ENCODE measurements at regions not wholly inside any gene's neighbourhood (a gene's known extent, or its start where the extent isn't known, plus 50 kb on each side); places are given as distances from the start of the nearest gene placed in this dataset.

DNA sequence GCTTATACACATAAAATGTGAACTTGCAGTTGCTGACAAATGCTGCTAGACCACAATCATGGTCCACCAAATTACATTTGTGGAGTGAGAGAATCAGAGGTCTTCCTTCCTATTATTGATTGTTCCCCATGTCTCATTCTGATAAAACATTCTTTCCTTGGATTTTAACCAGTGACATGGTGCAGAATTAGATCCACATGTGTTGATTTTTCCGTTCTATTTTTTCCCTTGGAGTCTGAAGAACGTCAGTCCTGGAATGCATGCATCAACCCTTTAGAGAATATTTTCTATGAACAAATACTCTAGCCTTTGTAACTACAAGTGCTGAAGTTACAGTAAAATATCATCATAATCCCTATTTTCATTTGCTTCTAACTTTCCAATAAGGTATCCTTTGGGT, 170.7 kb upstream of the SPRY4 start:
- Mint-ChIP-seq H3K36me3 (ENCODE audit: low read depth) (no peaks in the 10 kb centered on the region), H3K27ac (no peak overlapping the region), H3K4me1 (no peaks in the 10 kb centered on the region), H3K4me3 (no peak overlapping the region), H3K9me3 (no peaks in the 10 kb centered on the region), H3K27me3 (no peaks in the 10 kb centered on the region)
- no peak for ATAC-seq (replicated peaks)

DNA sequence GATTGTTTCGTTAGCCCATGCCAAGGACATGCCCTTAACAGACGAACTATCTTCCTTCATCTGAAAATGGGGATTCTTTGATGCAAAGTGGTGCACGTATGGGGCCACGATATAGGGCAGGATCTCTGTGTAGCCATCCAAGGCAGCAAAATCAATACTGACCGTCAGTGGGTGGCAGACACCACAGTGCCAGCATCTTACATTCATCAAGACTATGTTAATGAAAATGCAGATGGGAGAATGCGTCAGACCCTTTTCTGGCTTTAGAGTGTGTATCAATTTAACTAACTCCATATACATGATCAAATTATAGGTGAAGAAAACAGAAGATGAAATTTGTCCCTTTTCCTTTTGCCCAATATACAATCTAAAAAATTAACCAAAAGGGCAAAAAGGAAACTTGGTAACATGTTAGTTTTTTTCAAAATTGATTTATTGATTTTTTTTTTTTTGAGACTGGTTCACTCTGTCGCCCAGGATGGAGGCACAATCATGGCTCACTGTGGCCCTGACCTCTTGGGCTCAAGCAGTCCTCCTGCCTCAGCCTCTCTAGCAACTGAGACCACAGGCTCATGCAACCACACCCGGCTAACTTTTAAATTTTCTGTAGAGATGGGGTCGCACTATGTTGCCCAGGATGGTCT, 169.2 kb upstream of the SPRY4 start:
- Mint-ChIP-seq H3K4me3 (no peak overlapping the region), H3K27ac (no peak overlapping the region)
- ATAC-seq (replicated peaks): no peak

DNA sequence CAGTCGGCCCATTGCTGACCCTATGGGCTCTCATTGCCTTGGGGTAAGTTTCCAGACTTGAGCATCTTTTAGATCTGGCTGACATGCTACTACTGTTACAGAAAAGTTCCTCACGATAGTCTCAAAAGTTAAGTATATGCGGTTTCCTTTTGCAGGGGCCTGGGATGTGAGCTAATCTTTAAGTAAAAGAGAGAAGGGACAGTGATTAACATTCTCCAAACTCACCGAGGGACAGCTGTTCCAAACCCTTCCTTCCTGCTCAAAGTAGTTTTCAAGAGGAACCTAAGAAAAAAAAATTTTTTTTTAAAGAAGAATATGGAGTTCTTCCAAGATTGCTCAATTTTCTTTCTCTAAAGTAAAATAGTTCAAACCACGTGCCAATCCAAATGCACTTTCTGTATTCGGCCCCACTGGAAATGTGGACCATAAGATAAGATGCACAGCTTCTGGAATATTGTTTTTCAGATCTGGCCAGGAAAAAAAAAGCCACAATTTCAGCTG, 168.0 kb upstream of the SPRY4 start:
- H3K4me3 Mint-ChIP-seq: no peak overlapping the region
- no peaks in the 10 kb centered on the region for H3K9me3 Mint-ChIP-seq
- H3K27ac Mint-ChIP-seq: no peak overlapping the region
- ATAC-seq (replicated peaks): no peak
- H3K36me3 Mint-ChIP-seq (ENCODE audit: low read depth): no peaks in the 10 kb centered on the region
- H3K4me1 Mint-ChIP-seq: no peaks in the 10 kb centered on the region
- no peaks in the 10 kb centered on the region for H3K27me3 Mint-ChIP-seq

More for the DNA sequence above, 169.2 kb upstream of the SPRY4 start:
- Mint-ChIP-seq H3K27me3 (no peaks in the 10 kb centered on the region), H3K4me1 (no peaks in the 10 kb centered on the region), H3K36me3 (ENCODE audit: low read depth) (no peaks in the 10 kb centered on the region), H3K9me3 (no peaks in the 10 kb centered on the region)

DNA sequence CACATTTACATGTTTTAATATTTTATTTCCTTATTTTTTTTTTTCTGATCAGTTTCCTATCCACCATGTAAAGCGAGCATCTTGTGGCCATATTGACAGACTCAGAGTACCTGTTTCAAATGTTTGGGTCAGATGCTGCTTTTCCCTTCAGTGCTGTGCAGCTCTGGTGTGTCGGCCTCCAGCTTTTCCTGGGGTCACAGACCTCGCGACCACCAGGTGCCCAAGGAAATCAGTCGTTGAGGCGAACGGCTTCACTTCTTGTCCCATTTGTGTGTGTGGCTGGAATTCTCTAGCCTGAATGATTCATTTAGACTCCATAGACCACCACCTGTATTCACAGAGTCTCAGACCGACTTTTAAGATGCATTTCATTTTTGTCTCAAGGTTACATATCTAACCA, 166.9 kb upstream of the SPRY4 start:
- H3K27me3 Mint-ChIP-seq: no peaks in the 10 kb centered on the region
- H3K36me3 Mint-ChIP-seq (ENCODE audit: low read depth): no peaks in the 10 kb centered on the region
- no peaks in the 10 kb centered on the region for H3K4me1 Mint-ChIP-seq
- no peaks in the 10 kb centered on the region for H3K9me3 Mint-ChIP-seq
- no peak for ATAC-seq (replicated peaks)
- H3K4me3 Mint-ChIP-seq: no peak overlapping the region
- H3K27ac Mint-ChIP-seq: no peak overlapping the region

DNA sequence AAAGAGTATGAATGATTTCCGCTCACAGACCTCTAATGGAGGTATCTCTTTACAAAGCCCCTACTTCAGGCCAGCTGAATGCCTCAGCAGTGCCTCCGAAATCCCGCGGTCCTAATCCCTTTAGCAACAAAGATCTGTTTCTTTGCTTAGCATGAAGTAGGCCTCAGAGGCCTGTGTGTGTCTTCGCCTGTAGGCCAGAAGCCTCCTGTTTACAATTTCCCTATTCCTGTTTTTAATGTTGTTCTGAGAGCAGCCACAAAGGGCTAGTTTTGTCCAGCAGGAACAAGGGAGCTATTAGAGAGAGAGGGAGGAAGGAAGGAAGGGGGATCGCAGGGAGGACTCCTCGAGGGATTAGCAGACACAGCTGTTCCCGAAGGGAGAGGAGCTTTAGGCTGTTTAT, 166.4 kb upstream of the SPRY4 start:
- no peaks in the 10 kb centered on the region for H3K9me3 Mint-ChIP-seq
- no peaks in the 10 kb centered on the region for H3K36me3 Mint-ChIP-seq (ENCODE audit: low read depth)
- no peaks in the 10 kb centered on the region for H3K27me3 Mint-ChIP-seq
- no peak for ATAC-seq (replicated peaks)
- H3K4me3 Mint-ChIP-seq: no peak overlapping the region
- no peak overlapping the region for H3K27ac Mint-ChIP-seq
- no peaks in the 10 kb centered on the region for H3K4me1 Mint-ChIP-seq

DNA sequence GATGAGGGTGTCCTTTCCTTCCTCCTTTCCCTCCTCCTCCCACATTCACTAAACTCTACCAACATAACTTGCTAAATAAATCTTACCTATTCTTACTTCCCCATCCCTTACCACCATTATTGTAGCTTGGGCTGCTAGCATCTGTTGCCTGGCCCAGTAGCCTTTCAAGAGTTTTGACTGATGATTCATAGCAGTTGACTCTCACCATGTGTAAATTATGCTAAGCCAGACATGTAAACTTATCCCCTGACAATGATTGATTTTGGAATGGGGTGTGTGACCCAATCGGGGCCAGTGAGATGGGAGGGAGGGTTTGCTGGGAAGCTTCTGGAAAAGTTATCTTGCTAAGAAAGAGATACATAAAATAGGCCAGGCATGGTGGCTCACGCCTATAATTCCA, 161.8 kb upstream of the SPRY4 start:
- Mint-ChIP-seq H3K4me3 (no peak overlapping the region), H3K27ac (no peak overlapping the region), H3K36me3 (ENCODE audit: low read depth) (no peaks in the 10 kb centered on the region), H3K9me3 (peaks cover 7% of the 10 kb centered on the region), H3K27me3 (no peaks in the 10 kb centered on the region), H3K4me1 (no peaks in the 10 kb centered on the region)
- no peak for ATAC-seq (replicated peaks)

DNA sequence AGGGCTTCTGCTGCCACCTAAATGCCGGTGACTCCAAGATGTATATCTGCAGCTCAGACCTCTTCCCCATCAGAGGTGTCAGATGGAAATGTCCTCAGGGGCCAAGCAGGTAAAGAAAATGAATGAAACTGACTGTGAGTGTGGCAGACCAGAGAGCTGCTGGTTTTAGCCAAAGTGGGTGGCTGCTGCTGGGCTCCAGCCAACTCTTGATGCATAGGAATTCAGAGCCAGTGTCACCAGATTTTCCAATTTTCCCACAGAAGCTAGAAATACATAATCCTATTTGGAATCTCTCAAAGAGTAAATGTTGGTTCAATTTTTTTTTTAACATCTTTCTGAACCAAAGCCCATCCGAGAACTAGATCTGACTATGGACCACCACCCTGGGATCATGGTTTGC, 161.2 kb upstream of the SPRY4 start:
- no peaks in the 10 kb centered on the region for H3K27me3 Mint-ChIP-seq
- no peak overlapping the region for H3K27ac Mint-ChIP-seq
- no peaks in the 10 kb centered on the region for H3K36me3 Mint-ChIP-seq (ENCODE audit: low read depth)
- H3K9me3 Mint-ChIP-seq: peaks cover 7% of the 10 kb centered on the region
- no peak for ATAC-seq (replicated peaks)
- H3K4me3 Mint-ChIP-seq: no peak overlapping the region
- H3K4me1 Mint-ChIP-seq: no peaks in the 10 kb centered on the region

DNA sequence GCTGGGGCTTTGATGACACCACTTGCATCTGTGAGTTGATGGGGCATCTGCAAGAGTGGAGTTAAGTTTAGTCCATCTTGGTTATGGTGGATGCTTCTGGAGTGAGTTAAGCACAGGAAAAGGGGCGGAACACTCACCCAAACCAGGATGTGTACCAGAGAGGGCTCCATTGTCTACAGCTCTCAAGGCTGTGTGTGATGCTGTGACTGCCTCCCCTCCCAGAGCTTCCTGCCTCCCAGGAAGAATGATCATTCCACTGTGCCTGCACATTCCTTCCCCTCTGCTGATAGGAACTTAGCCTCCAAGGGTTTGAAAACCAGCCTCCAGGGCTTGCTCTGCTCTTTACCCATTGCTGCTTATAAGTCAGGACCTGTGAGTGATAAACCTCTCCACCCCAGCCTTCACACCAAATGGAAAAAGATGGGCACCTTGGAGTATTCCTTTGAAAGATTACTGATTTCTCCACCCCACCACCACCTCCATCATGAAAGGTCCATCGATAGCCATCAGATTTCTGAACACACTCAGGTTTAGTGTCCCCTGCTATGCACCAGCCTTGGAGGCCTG, 160.1 kb upstream of the SPRY4 start:
- H3K9me3 Mint-ChIP-seq: peaks cover 9% of the 10 kb centered on the region
- H3K4me1 Mint-ChIP-seq: no peaks in the 10 kb centered on the region
- no peaks in the 10 kb centered on the region for H3K27me3 Mint-ChIP-seq
- no peak overlapping the region for H3K4me3 Mint-ChIP-seq
- no peaks in the 10 kb centered on the region for H3K36me3 Mint-ChIP-seq (ENCODE audit: low read depth)
- H3K27ac Mint-ChIP-seq: no peak overlapping the region
- no peak for ATAC-seq (replicated peaks)

DNA sequence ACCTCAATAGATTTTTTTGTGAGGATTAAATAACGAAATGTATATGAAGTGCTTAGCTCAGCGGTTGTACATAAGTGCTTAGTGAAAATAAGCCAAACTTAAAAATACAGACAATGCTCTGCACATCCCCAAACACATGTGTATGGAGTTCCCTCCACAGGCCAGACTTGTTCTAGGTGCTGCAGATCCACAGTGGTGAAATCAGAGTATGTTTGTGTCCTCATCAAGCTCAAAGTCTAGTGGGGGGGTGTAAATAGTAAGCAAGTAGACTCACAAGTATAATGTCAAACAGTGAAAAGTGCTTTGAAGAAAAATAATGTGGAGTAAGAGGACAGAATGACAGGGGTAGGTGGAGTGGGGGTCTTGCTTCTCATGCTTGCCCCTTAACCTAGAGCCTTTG, 157.4 kb upstream of the SPRY4 start:
- Mint-ChIP-seq H3K27me3 (no peaks in the 10 kb centered on the region), H3K4me1 (no peaks in the 10 kb centered on the region), H3K4me3 (no peak overlapping the region), H3K9me3 (peaks cover 11% of the 10 kb centered on the region), H3K36me3 (ENCODE audit: low read depth) (no peaks in the 10 kb centered on the region), H3K27ac (no peak overlapping the region)
- ATAC-seq (replicated peaks): no peak

DNA sequence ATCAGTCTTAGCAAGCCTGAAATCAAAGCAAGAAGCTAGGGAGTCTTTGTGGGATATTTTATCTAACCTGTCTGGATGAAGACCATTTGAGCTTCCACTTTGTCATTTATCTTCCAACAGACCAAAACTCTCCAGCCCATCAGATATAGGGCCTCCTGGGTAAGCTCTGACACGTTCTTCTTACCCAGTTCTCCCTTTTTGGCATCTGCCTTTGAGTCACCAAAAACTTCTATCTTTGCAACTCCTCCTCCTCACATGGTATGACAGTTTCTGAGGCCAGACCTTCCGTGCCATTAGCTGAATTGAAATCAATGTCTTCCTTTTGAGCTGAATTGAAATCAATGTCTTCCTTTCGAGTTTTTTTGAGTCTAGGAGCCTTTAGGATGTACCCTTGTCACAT, 156.6 kb upstream of the SPRY4 start:
- no peak overlapping the region for H3K27ac Mint-ChIP-seq
- H3K36me3 Mint-ChIP-seq (ENCODE audit: low read depth): no peaks in the 10 kb centered on the region
- peaks cover 11% of the 10 kb centered on the region for H3K9me3 Mint-ChIP-seq
- no peak overlapping the region for H3K4me3 Mint-ChIP-seq
- peak; percentile 88 for ATAC-seq (replicated peaks)
- no peaks in the 10 kb centered on the region for H3K27me3 Mint-ChIP-seq
- no peaks in the 10 kb centered on the region for H3K4me1 Mint-ChIP-seq

DNA sequence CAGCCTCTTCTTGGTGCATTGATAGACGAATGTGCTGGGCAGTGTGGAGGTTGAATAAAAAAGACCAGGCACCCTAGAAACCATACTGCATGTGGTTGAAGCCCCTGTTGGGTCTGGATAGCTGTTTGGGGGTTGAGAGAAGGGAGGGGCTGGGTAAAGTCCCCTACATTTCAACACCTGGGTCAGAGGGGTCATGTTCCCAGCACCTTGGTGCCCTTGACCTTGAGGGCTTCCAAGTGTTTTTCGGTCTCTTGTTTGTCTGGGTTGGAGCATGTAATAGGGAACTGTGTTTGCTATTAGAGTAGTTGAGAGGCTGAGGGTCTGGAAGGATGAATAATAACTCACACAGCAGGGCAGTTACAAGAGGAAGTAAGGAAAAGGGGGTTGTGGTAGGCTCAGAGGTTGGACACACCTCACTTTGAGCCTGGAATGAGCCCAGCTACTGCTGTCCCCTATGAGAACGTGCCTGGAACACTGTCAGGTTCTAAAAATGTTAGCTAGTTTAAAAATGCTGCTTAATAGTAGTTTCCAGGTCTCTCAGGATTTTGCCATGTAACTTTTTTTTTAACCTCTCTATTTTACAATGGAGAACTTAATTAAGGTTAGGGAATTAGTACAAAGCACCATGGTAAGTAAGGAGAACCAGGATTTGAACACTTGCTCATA, 155.2 kb upstream of the SPRY4 start:
- Mint-ChIP-seq H3K4me1 (no peaks in the 10 kb centered on the region), H3K27ac (no peak overlapping the region), H3K27me3 (no peaks in the 10 kb centered on the region), H3K4me3 (no peak overlapping the region), H3K36me3 (ENCODE audit: low read depth) (no peaks in the 10 kb centered on the region), H3K9me3 (peaks cover 4% of the 10 kb centered on the region)
- no peak for ATAC-seq (replicated peaks)

DNA sequence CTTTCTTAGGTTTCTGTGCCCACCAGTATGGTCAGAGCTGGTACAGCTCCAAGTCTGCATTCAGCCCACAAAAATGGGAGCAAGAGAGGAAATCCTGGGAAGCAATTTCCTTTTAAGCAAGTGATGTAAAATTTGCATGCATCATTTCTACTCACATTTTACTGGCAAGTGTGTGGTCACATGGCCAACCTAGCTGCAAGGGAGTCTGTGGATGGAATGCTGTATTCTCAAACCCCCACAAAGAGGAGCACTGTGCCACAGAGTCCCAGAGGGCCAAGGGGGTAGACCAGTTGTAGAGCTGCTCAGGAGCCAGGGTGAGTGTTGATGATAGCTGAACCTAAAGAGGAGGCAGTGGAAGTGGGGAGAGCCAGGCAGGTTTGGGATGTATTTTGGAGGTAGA, 154.3 kb upstream of the SPRY4 start:
- no peak for ATAC-seq (replicated peaks)
- peaks cover 5% of the 10 kb centered on the region for H3K4me1 Mint-ChIP-seq
- H3K9me3 Mint-ChIP-seq: peaks cover 4% of the 10 kb centered on the region
- no peak overlapping the region for H3K27ac Mint-ChIP-seq
- H3K4me3 Mint-ChIP-seq: no peak overlapping the region
- no peaks in the 10 kb centered on the region for H3K36me3 Mint-ChIP-seq (ENCODE audit: low read depth)
- no peaks in the 10 kb centered on the region for H3K27me3 Mint-ChIP-seq

DNA sequence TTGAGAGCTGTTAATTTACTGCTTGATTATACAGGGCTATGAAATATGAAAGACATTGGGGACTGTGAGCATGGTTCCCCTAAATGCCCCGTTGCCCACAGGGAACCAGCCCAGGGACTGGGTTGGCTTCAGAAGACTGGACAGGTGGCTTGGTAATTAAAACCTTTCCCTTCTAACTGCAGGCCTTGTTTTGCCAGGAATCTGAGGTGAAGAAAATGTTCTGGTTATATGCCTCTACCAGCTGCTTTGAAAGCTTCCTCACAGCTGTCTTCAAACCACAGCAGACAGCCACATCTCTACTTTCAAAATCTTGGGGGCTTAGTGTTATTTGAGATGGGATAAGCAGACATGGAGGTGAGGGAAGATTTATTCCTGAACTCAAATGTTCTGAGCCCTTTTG, 153.3 kb upstream of the SPRY4 start:
- Mint-ChIP-seq H3K4me1 (peaks cover 9% of the 10 kb centered on the region), H3K27me3 (no peaks in the 10 kb centered on the region), H3K27ac (no peak overlapping the region), H3K4me3 (no peak overlapping the region), H3K9me3 (peaks cover 4% of the 10 kb centered on the region), H3K36me3 (ENCODE audit: low read depth) (no peaks in the 10 kb centered on the region)
- ATAC-seq (replicated peaks): no peak

DNA sequence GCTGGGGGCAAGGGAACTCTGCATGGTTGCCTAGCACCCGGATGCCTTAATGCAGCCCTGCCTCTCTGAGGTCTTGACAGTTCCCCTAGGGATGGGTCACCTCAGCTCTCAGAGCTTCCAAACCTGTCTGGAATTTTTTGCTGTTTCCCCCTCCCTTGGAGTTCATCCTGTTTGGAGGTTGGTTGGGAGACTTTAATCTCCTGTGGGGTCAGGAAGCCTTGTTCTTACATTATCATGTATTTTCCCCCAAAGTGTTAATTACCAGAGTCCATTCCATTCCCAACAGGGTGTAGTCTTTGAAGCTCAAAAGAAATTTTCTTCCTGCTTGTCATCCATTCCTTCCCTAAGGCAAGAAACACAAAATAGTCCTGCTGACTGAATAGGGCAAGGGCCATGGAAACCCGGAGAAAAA, 150.3 kb upstream of the SPRY4 start:
- no peaks in the 10 kb centered on the region for H3K27me3 Mint-ChIP-seq
- H3K9me3 Mint-ChIP-seq: peaks cover 4% of the 10 kb centered on the region
- no peak overlapping the region for H3K4me3 Mint-ChIP-seq
- H3K27ac Mint-ChIP-seq: no peak overlapping the region
- ATAC-seq (replicated peaks): no peak
- H3K36me3 Mint-ChIP-seq (ENCODE audit: low read depth): no peaks in the 10 kb centered on the region
- H3K4me1 Mint-ChIP-seq: peaks cover 23% of the 10 kb centered on the region

DNA sequence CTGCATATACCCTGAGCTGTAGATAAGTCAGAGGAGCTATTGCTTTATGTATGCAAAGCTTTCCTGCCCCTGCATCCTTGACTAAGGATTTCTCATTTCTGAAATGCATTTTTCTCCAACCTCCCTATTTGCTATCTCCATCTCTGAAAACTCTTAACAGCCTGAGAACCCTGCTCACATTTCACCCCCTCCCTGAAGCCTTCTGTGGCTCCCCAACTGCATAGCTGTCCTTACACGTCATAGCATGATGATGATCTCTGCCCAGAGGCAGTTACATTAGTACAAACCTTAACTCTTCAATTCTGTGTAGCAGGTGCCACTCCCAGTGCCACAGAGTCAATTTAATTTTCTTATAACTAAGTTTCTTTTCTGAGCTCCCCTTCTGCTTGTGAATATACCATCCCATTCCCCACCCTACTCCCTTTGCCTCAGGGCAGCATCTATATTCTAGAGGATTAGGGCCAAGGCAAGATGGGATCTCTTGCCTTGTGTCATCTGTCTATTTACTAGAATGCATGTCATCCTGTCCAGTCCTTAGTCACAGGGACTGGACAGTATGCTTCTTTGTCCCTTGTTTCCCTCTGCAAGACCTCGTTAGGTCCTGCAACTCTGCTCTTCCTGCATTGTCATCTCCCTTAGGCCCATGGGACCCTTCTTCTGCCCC, 149.7 kb upstream of the SPRY4 start:
- ATAC-seq (replicated peaks): no peak
- Mint-ChIP-seq H3K36me3 (ENCODE audit: low read depth) (no peaks in the 10 kb centered on the region), H3K9me3 (no peaks in the 10 kb centered on the region), H3K27me3 (no peaks in the 10 kb centered on the region), H3K4me1 (peaks cover 25% of the 10 kb centered on the region), H3K4me3 (no peak overlapping the region), H3K27ac (peak overlapping the region; percentile 49)

All from activated T-helper 17 cell treated with anti-CD3 and anti-CD28 coated beads, Interleukin-2, amount 50 U/mL, for 72 hours (primary cell).